Hepatocyte (in vitro differentiated cells): ENCODE measurements at regions not wholly inside any gene's neighbourhood (a gene's known extent, or its start where the extent isn't known, plus 50 kb on each side); places are given as distances from the start of the nearest gene placed in this dataset.

Experiments used
- DNase-seq: peaks from one replicate; pipeline ENCODE4 v3.0.0-alpha.2; 2016; ENCODE audit warnings: low spot score
- H2AFZ ChIP-seq: fragments of 200-600 bp; sonication (generic); 2 replicates; pipeline ENCODE4 v1.6.0; 2016; ENCODE audit warnings: antibody characterized with exemption, mild to moderate bottlenecking
- H3K27ac ChIP-seq: fragments of 200-600 bp; sonication (generic); 2 replicates; pipeline ENCODE4 v1.5.1; 2016; ENCODE audit warnings: mild to moderate bottlenecking
- H3K27me3 ChIP-seq: fragments of 200-600 bp; sonication (generic); 2 replicates; pipeline ENCODE4 v1.6.1; 2016
- H3K36me3 ChIP-seq: fragments of 200-600 bp; sonication (generic); replicated peaks from 2 replicates; pipeline ENCODE4 v1.5.1; 2016; ENCODE audit warnings: low read depth; ENCODE audit not compliant: insufficient read depth
- H3K4me1 ChIP-seq: fragments of 200-600 bp; sonication (generic); 2 replicates; pipeline ENCODE4 v1.5.1; 2016; ENCODE audit warnings: mild to moderate bottlenecking, moderate library complexity; ENCODE audit not compliant: insufficient read depth
- H3K4me2 ChIP-seq: fragments of 200-600 bp; sonication (generic); 2 replicates; pipeline ENCODE4 v1.6.0; 2016
- H3K4me3 ChIP-seq: fragments of 200-600 bp; sonication (generic); 2 replicates; pipeline ENCODE4 v1.5.1; 2016; ENCODE audit warnings: mild to moderate bottlenecking
- H3K79me2 ChIP-seq: fragments of 200-600 bp; sonication (generic); 2 replicates; pipeline ENCODE4 v1.6.0; 2017; ENCODE audit warnings: mild to moderate bottlenecking
- H3K9me2 ChIP-seq: fragments of 200-600 bp; sonication (generic); replicated peaks from 2 replicates; pipeline ENCODE4 v1.6.0; 2017; ENCODE audit warnings: mild to moderate bottlenecking; ENCODE audit not compliant: insufficient read depth
- H3K9me3 ChIP-seq: fragments of 200-600 bp; sonication (generic); 2 replicates; pipeline ENCODE4 v1.5.1; 2016; ENCODE audit warnings: low read depth, mild to moderate bottlenecking
- H4K20me1 ChIP-seq: fragments of 200-600 bp; sonication (generic); 2 replicates; pipeline ENCODE4 v1.6.0; 2016; ENCODE audit warnings: mild to moderate bottlenecking; ENCODE audit not compliant: insufficient read depth, poor library complexity, severe bottlenecking
- CTCF ChIP-seq: fragments of 200-600 bp; sonication (generic); IDR thresholded peaks from 2 replicates; pipeline ENCODE4 v1.5.1; 2016; ENCODE audit warnings: antibody characterized with exemption, mild to moderate bottlenecking; ENCODE audit not compliant: poor library complexity
- EZH2 ChIP-seq: fragments of 200-600 bp; sonication (generic); IDR thresholded peaks from 2 replicates; pipeline ENCODE4 v1.6.1; 2016; ENCODE audit warnings: antibody characterized with exemption, mild to moderate bottlenecking, borderline replicate concordance
- EZH2phosphoT487 ChIP-seq: fragments of 200-600 bp; sonication (generic); IDR thresholded peaks from one replicate; pipeline ENCODE4 v1.6.1; 2018; ENCODE audit warnings: antibody characterized with exemption, mild to moderate bottlenecking, low read depth, moderate library complexity; ENCODE audit not compliant: unreplicated experiment, severe bottlenecking
- WGBS: methylation state at CpG from one replicate; pipeline ENCODE4 v1.1.6; 2016; ENCODE audit warnings: low lambda C conversion rate; ENCODE audit errors: missing lambda C conversion rate; 5-methylcytosine and 5-hydroxymethylcytosine counted together

GRCh38 chr1:88462488-88463261 lies 221.4 kb upstream of the PKN2 start:
- TF ChIP-seq CTCF (no peak), EZH2 (peak; percentile 15)
- Histone ChIP-seq H2AFZ (peak overlapping the region; percentile 88), H3K27ac (peak overlapping the region; percentile 92), H4K20me1 (no peaks in the 10 kb centered on the region), H3K79me2 (no peaks in the 10 kb centered on the region), H3K9me2 (no peaks in the 10 kb centered on the region), H3K4me3 (peak overlapping the region; percentile 25), H3K4me2 (peak overlapping the region; percentile 81), H3K4me1 (peaks cover 9% of the 10 kb centered on the region), H3K27me3 (peaks cover 12% of the 10 kb centered on the region), H3K36me3 (no peaks in the 10 kb centered on the region), H3K9me3 (no peaks in the 10 kb centered on the region)
- peak; percentile 75 for DNase-seq
- WGBS, result 3% methylated on average over 63 of the region's 69 CpGs

GRCh38 chr1:88463401-88463985 lies 220.6 kb upstream of the PKN2 start:
- H3K79me2 ChIP-seq, result no peaks in the 10 kb centered on the region
- peak overlapping the region; percentile 92 for H3K27ac ChIP-seq
- H2AFZ ChIP-seq, result peak overlapping the region; percentile 88
- TF ChIP-seq EZH2phosphoT487 (no peak), EZH2 (no peak), CTCF (no peak)
- no peaks in the 10 kb centered on the region for H3K9me3 ChIP-seq
- peak overlapping the region; percentile 81 for H3K4me2 ChIP-seq
- peaks cover 12% of the 10 kb centered on the region for H3K27me3 ChIP-seq
- H3K9me2 ChIP-seq, result no peaks in the 10 kb centered on the region
- H3K4me1 ChIP-seq, result peaks cover 9% of the 10 kb centered on the region
- no peaks in the 10 kb centered on the region for H3K36me3 ChIP-seq
- WGBS, result 50% methylated on average over 7 of the region's 7 CpGs
- no peak overlapping the region for H3K4me3 ChIP-seq
- no peaks in the 10 kb centered on the region for H4K20me1 ChIP-seq
- DNase-seq, result no peak

- DNase-seq, result no peak
- Histone ChIP-seq H3K4me1 (peaks cover 9% of the 10 kb centered on the region), H3K9me3 (no peaks in the 10 kb centered on the region), H3K27me3 (peaks cover 4% of the 10 kb centered on the region), H3K9me2 (no peaks in the 10 kb centered on the region), H3K36me3 (no peaks in the 10 kb centered on the region), H3K27ac (no peak overlapping the region), H4K20me1 (no peaks in the 10 kb centered on the region), H2AFZ (no peak overlapping the region), H3K4me2 (no peak overlapping the region), H3K79me2 (no peaks in the 10 kb centered on the region), H3K4me3 (no peak overlapping the region)
- WGBS, result 81% methylated on average over 4 of the region's 4 CpGs
- TF ChIP-seq EZH2phosphoT487 (no peak), CTCF (no peak), EZH2 (no peak)
Measured at GRCh38 chr1:88466011-88466410, 218.1 kb upstream of the PKN2 start.
